D341Med (cell line): ENCODE measurements at regions not wholly inside any gene's neighbourhood (a gene's known extent, or its start where the extent isn't known, plus 50 kb on each side); places are given as distances from the start of the nearest gene placed in this dataset.
"Not testable (repeated sequence)": the region's sequence is repeated elsewhere in the genome, so short reads cannot be mapped to it uniquely, and the experiment has no call there.

ENCODE experiments used
- DNase-seq: peaks from one replicate; pipeline ENCODE4 v3.0.0; 2012; ENCODE audit warnings: low spot score

- no peak for DNase-seq
These were observed 193.8 kb upstream of the ACTBL2 start for GRCh38 chr5:57676222-57677098.

- no peak for DNase-seq
These were observed 192.6 kb upstream of the ACTBL2 start for GRCh38 chr5:57675236-57675635.

- DNase-seq, result no peak
These were observed 188.8 kb upstream of the ACTBL2 start for GRCh38 chr5:57671371-57671770.

- no peak for DNase-seq
These were observed 184.0 kb upstream of the ACTBL2 start for GRCh38 chr5:57666582-57666981.

GRCh38 chr5:57665146-57665936, 182.7 kb upstream of the ACTBL2 start:
- no peak for DNase-seq

GRCh38 chr5:57664700-57665099, 182.1 kb upstream of the ACTBL2 start:
- no peak for DNase-seq

- no peak for DNase-seq
These were observed 180.9 kb upstream of the ACTBL2 start for GRCh38 chr5:57663466-57663865.

- DNase-seq, result no peak
These were observed 180.4 kb upstream of the ACTBL2 start for GRCh38 chr5:57662991-57663390.

- DNase-seq, result no peak
These were observed 177.3 kb upstream of the ACTBL2 start for GRCh38 chr5:57659886-57660285.

GRCh38 chr5:57658018-57658417, 175.4 kb upstream of the ACTBL2 start:
- no peak for DNase-seq

GRCh38 chr5:57655228-57655627, 172.6 kb upstream of the ACTBL2 start:
- no peak for DNase-seq

- no peak for DNase-seq
These were observed 171.2 kb upstream of the ACTBL2 start for GRCh38 chr5:57653636-57654290.

- no peak for DNase-seq
These were observed 168.5 kb upstream of the ACTBL2 start for GRCh38 chr5:57651127-57651526.

GRCh38 chr5:57650360-57651069, 167.9 kb upstream of the ACTBL2 start:
- DNase-seq, result peak; percentile 54

GRCh38 chr5:57642698-57643097, 160.1 kb upstream of the ACTBL2 start:
- no peak for DNase-seq

GRCh38 chr5:57642066-57642465, 159.5 kb upstream of the ACTBL2 start:
- DNase-seq, result no peak

GRCh38 chr5:57635146-57635777, 152.7 kb upstream of the ACTBL2 start:
- DNase-seq, result no peak

GRCh38 chr5:57632937-57633336, 150.3 kb upstream of the ACTBL2 start:
- DNase-seq, result no peak

- DNase-seq, result not testable (repeated sequence)
These were observed 148.5 kb upstream of the ACTBL2 start for GRCh38 chr5:57631139-57631538.

GRCh38 chr5:57627661-57628060, 145.1 kb upstream of the ACTBL2 start:
- DNase-seq, result no peak

GRCh38 chr5:57626703-57627102, 144.1 kb upstream of the ACTBL2 start:
- DNase-seq, result no peak

- DNase-seq, result no peak
These were observed 139.0 kb upstream of the ACTBL2 start for GRCh38 chr5:57621624-57622023.
